DOHH2 (cell line): ENCODE measurements at regions not wholly inside any gene's neighbourhood (a gene's known extent, or its start where the extent isn't known, plus 50 kb on each side); places are given as distances from the start of the nearest gene placed in this dataset.

ENCODE experiments used
- EZH2phosphoT487 ChIP-seq: fragments of 200-600 bp; sonication (generic); IDR thresholded peaks from 2 replicates; pipeline ENCODE4 v1.6.1; 2017; ENCODE audit warnings: borderline replicate concordance, mild to moderate bottlenecking, antibody characterized with exemption, low read length, moderate library complexity, mixed read lengths
- TF ChIP-seq, protein P1 (sequence below): fragments of 200-600 bp; sonication (generic); IDR thresholded peaks from one replicate; pipeline ENCODE4 v1.5.1; 2014; ENCODE audit warnings: antibody characterized with exemption, mild to moderate bottlenecking, low read depth, low read length; ENCODE audit not compliant: poor library complexity, severe bottlenecking

- TF ChIP-seq, protein P1, sequence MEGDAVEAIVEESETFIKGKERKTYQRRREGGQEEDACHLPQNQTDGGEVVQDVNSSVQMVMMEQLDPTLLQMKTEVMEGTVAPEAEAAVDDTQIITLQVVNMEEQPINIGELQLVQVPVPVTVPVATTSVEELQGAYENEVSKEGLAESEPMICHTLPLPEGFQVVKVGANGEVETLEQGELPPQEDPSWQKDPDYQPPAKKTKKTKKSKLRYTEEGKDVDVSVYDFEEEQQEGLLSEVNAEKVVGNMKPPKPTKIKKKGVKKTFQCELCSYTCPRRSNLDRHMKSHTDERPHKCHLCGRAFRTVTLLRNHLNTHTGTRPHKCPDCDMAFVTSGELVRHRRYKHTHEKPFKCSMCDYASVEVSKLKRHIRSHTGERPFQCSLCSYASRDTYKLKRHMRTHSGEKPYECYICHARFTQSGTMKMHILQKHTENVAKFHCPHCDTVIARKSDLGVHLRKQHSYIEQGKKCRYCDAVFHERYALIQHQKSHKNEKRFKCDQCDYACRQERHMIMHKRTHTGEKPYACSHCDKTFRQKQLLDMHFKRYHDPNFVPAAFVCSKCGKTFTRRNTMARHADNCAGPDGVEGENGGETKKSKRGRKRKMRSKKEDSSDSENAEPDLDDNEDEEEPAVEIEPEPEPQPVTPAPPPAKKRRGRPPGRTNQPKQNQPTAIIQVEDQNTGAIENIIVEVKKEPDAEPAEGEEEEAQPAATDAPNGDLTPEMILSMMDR: no peak
- TF ChIP-seq EZH2phosphoT487: no peak
Observed at GRCh38 chr2:37779611-37780386, 108.4 kb upstream of the CDC42EP3 start.
